GM18520 (cell line): ENCODE measurements at regions not wholly inside any gene's neighbourhood (a gene's known extent, or its start where the extent isn't known, plus 50 kb on each side); places are given as distances from the start of the nearest gene placed in this dataset.
"Not testable (repeated sequence)": the region's sequence is repeated elsewhere in the genome, so short reads cannot be mapped to it uniquely, and the experiment has no call there.

ENCODE experiments used
- ATAC-seq: cut with Tn5 transposase; IDR thresholded peaks from one replicate; pipeline ENCODE4 v1.9.1; 2021; ENCODE audit not compliant: unreplicated experiment

- ATAC-seq, result no peak
These were observed 109.9 kb downstream of the TMEM182 start for GRCh38 chr2:102871707-102872106.

- ATAC-seq, result no peak
These were observed 110.6 kb downstream of the TMEM182 start for GRCh38 chr2:102872388-102872787.

- ATAC-seq, result not testable (repeated sequence)
These were observed 117.7 kb downstream of the TMEM182 start for GRCh38 chr2:102879513-102879912.

- no peak for ATAC-seq
These were observed 118.9 kb downstream of the TMEM182 start for GRCh38 chr2:102880731-102881130.

GRCh38 chr2:102886216-102886893, 124.5 kb downstream of the TMEM182 start:
- no peak for ATAC-seq

GRCh38 chr2:102888514-102888913, 126.7 kb downstream of the TMEM182 start:
- ATAC-seq, result no peak

- ATAC-seq, result no peak
These were observed 129.5 kb downstream of the TMEM182 start for GRCh38 chr2:102891296-102891695.

GRCh38 chr2:102892698-102893310, 131.0 kb downstream of the TMEM182 start:
- no peak for ATAC-seq

GRCh38 chr2:102893870-102894269, 132.0 kb downstream of the TMEM182 start:
- no peak for ATAC-seq

- no peak for ATAC-seq
These were observed 133.5 kb downstream of the TMEM182 start for GRCh38 chr2:102895376-102895775.

GRCh38 chr2:102909240-102909639, 147.4 kb downstream of the TMEM182 start:
- not testable (repeated sequence) for ATAC-seq

- no peak for ATAC-seq
These were observed 148.9 kb downstream of the TMEM182 start for GRCh38 chr2:102910724-102911123.

- no peak for ATAC-seq
These were observed 153.3 kb downstream of the TMEM182 start for GRCh38 chr2:102915128-102915527.

- no peak for ATAC-seq
These were observed 160.5 kb downstream of the TMEM182 start for GRCh38 chr2:102922321-102922720.

GRCh38 chr2:102925003-102925402, 163.2 kb downstream of the TMEM182 start:
- no peak for ATAC-seq

- ATAC-seq, result no peak
These were observed 166.0 kb downstream of the TMEM182 start for GRCh38 chr2:102927854-102928267.

GRCh38 chr2:102929721-102930120, 167.9 kb downstream of the TMEM182 start:
- no peak for ATAC-seq

- ATAC-seq, result no peak
These were observed 170.7 kb downstream of the TMEM182 start for GRCh38 chr2:102932501-102932900.

GRCh38 chr2:102939207-102939606, 177.4 kb downstream of the TMEM182 start:
- no peak for ATAC-seq

- ATAC-seq, result no peak
These were observed 178.9 kb downstream of the TMEM182 start for GRCh38 chr2:102940684-102941083.

- ATAC-seq, result no peak
These were observed 180.3 kb downstream of the TMEM182 start for GRCh38 chr2:102942107-102942506.

- no peak for ATAC-seq
These were observed 181.4 kb downstream of the TMEM182 start for GRCh38 chr2:102943251-102943650.
